ENCODE measurements at regions not wholly inside any gene's neighbourhood (a gene's known extent, or its start where the extent isn't known, plus 50 kb on each side); places are given as distances from the start of the nearest gene placed in this dataset.

- no peak overlapping the region for H3K27ac ChIP-seq
- TF ChIP-seq POLR2AphosphoS5 (IDR thresholded peaks at IDR 0.05) (no peak), CTCF (IDR thresholded peaks at IDR 0.05) (peak in 3 of 4 experiments; percentile 28 to 70 (median 45)), POLR2A (IDR thresholded peaks at IDR 0.05) (no peak)
- H3K4me1 ChIP-seq: no peaks in the 10 kb centered on the region
- no peaks in the 10 kb centered on the region for H3K9me3 ChIP-seq
- ATAC-seq: no peak
- WGBS, 2 donors (ENCODE audit: low coverage in 1 of 2): 5 to 8% methylated on average over 2 of the region's 3 CpGs
- no peaks in the 10 kb centered on the region for H3K27me3 ChIP-seq
- no peak overlapping the region for H3K4me3 ChIP-seq
- no peaks in the 10 kb centered on the region for H3K36me3 ChIP-seq
Observed at GRCh38 chr18:68623342-68623741, 91.6 kb downstream of the TMX3 start.

GRCh38 chr18:68611311-68611710, 103.6 kb downstream of the TMX3 start:
- Histone ChIP-seq H3K4me1 (no peaks in the 10 kb centered on the region), H3K9me3 (no peaks in the 10 kb centered on the region), H3K36me3 (no peaks in the 10 kb centered on the region), H3K4me3 (no peak overlapping the region), H3K27ac (no peak overlapping the region), H3K27me3 (no peaks in the 10 kb centered on the region)
- no peak for TF ChIP-seq EP300 (IDR thresholded peaks at IDR 0.05)
- ATAC-seq: no peak
- WGBS, 2 donors (ENCODE audit: low coverage in 1 of 2): 70 to 76% methylated on average over 4 of the region's 4 CpGs

DNA sequence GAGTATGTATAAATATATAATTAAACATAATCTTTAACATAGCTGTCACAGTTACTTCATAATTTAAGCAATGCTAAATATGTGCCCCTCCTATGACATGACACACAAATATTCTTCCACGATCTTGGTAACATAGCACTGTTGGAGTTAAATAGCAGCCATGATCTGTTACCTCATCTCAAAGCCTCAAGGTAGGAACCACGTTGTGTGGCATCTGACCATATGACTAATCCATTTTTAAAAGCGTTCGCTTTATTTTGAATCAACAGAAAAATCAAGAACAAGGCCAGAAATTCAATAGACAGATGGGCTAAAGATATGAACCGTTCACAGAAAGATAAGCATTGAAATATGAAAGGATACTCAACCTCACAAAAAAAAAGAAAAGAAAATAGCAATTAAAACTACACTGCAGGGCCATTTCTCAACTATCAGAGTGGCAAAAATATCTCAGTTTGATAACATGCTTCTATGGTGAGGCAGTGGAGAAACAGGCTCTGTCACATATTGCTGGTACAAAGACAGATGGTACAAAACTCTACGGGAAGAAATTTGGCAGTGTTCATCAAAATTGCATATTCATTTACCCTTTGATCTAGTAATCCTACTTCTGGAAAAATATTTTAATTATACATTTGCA, 105.9 kb downstream of the TMX3 start:
- no peaks in the 10 kb centered on the region for H3K9me3 ChIP-seq
- TF ChIP-seq POLR2AphosphoS5 (IDR thresholded peaks at IDR 0.05) (no peak), CTCF (IDR thresholded peaks at IDR 0.05) (no peak), POLR2A (IDR thresholded peaks at IDR 0.05) (no peak), EP300 (IDR thresholded peaks at IDR 0.05) (no peak)
- 71 to 72% methylated on average over 6 of the region's 6 CpGs for WGBS, 2 donors (ENCODE audit: low coverage in 1 of 2)
- H3K4me1 ChIP-seq: no peaks in the 10 kb centered on the region
- no peak for ATAC-seq
- H3K36me3 ChIP-seq: no peaks in the 10 kb centered on the region
- H3K27me3 ChIP-seq: no peaks in the 10 kb centered on the region
- H3K4me3 ChIP-seq: no peak overlapping the region
- H3K27ac ChIP-seq: no peak overlapping the region

- WGBS, 2 donors (ENCODE audit: low coverage in 1 of 2): 93 to 100% methylated on average over 2 of the region's 2 CpGs
- ATAC-seq: no peak
- no peak for TF ChIP-seq CTCF (IDR thresholded peaks at IDR 0.05)
- TF ChIP-seq EP300 (IDR thresholded peaks at IDR 0.05): no peak
- TF ChIP-seq POLR2A (IDR thresholded peaks at IDR 0.05): no peak
- TF ChIP-seq POLR2AphosphoS5 (IDR thresholded peaks at IDR 0.05): no peak
- Histone ChIP-seq H3K27ac (no peak overlapping the region), H3K4me3 (no peak overlapping the region), H3K4me1 (no peaks in the 10 kb centered on the region), H3K9me3 (no peaks in the 10 kb centered on the region), H3K27me3 (no peaks in the 10 kb centered on the region), H3K36me3 (no peaks in the 10 kb centered on the region)
Observed at GRCh38 chr18:68607852-68608251, 107.1 kb downstream of the TMX3 start.

GRCh38 chr18:68604256-68604655, 110.7 kb downstream of the TMX3 start:
- ATAC-seq: no peak
- WGBS, 2 donors (ENCODE audit: low coverage in 1 of 2): 8% methylated on average over 1 of the region's 1 CpG; no CpG with 5 or more reads in 1 of the 2 donors
- no peak overlapping the region for H3K27ac ChIP-seq
- H3K4me1 ChIP-seq: no peaks in the 10 kb centered on the region
- no peaks in the 10 kb centered on the region for H3K9me3 ChIP-seq
- TF ChIP-seq EP300 (IDR thresholded peaks at IDR 0.05): no peak
- no peak for TF ChIP-seq CTCF (IDR thresholded peaks at IDR 0.05)
- no peak for TF ChIP-seq POLR2A (IDR thresholded peaks at IDR 0.05)
- no peak for TF ChIP-seq POLR2AphosphoS5 (IDR thresholded peaks at IDR 0.05)
- no peaks in the 10 kb centered on the region for H3K27me3 ChIP-seq
- no peak overlapping the region for H3K4me3 ChIP-seq
- H3K36me3 ChIP-seq: no peaks in the 10 kb centered on the region
